BJ (cell line): ENCODE measurements at regions not wholly inside any gene's neighbourhood (a gene's known extent, or its start where the extent isn't known, plus 50 kb on each side); places are given as distances from the start of the nearest gene placed in this dataset.

Source experiments
- CTCF ChIA-PET: fragments of 350-600 bp; formaldehyde crosslinking; extraction: SDS; loops from one replicate; lab custom pipeline; 2021; ENCODE audit warnings: antibody characterized with exemption, inconsistent platforms; lab: Yijun Ruan, JAX
- POLR2A ChIA-PET: fragments of 300-600 bp; sonication (Branson Sonifier 250); formaldehyde crosslinking; extraction: SDS; loops from one replicate; lab custom pipeline; 2021; ENCODE audit warnings: antibody characterized with exemption; lab: Charles Lee
- DNase-seq: peaks from one replicate; pipeline ENCODE4 v3.0.0-alpha.2; 2011; ENCODE audit warnings: low read depth
- H3K27me3 ChIP-seq: 2 replicates; pipeline ENCODE4 v1.6.0; 2011; ENCODE audit warnings: low read length; ENCODE audit not compliant: control insufficient read depth, insufficient read depth
- H3K36me3 ChIP-seq: 2 replicates; pipeline ENCODE4 v1.5.1; 2011; ENCODE audit warnings: low read length; ENCODE audit not compliant: control insufficient read depth, insufficient read depth
- H3K4me3 ChIP-seq: 2 replicates; pipeline ENCODE4 v1.5.1; 2011; ENCODE audit warnings: low read depth, mild to moderate bottlenecking, control low read depth, low read length
- TF ChIP-seq, protein P1 (sequence below): IDR thresholded peaks from 2 replicates; pipeline ENCODE4 v1.5.1; 2011; ENCODE audit warnings: low read depth, mild to moderate bottlenecking, control low read depth, inconsistent platforms, low read length, moderate library complexity; ENCODE audit not compliant: insufficient read depth

DNA sequence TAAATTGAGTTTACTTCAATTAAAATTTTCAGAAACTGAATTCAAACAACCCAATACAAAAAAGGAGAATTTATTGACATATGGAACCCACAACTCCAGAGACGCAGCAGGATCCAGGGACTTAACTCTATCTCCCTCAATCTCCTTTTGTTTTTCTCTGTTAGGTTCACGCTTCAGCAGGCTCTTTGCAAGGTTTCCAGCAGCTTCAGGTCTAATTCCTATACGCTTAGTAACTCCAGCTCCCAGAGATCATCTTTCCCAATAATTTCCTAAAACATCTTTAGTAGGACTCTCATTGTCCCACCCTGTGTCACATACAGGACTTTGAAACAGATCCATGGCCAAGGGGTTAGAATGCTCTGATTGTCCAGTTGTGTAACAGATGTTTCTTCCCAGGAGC lies 175.2 kb downstream of the RMST start:
- no peaks in the 10 kb centered on the region for H3K27me3 ChIP-seq
- no peak overlapping the region for H3K4me3 ChIP-seq
- CTCF ChIA-PET, result no interaction called here
- H3K36me3 ChIP-seq, result no peaks in the 10 kb centered on the region
- TF ChIP-seq, protein P1, sequence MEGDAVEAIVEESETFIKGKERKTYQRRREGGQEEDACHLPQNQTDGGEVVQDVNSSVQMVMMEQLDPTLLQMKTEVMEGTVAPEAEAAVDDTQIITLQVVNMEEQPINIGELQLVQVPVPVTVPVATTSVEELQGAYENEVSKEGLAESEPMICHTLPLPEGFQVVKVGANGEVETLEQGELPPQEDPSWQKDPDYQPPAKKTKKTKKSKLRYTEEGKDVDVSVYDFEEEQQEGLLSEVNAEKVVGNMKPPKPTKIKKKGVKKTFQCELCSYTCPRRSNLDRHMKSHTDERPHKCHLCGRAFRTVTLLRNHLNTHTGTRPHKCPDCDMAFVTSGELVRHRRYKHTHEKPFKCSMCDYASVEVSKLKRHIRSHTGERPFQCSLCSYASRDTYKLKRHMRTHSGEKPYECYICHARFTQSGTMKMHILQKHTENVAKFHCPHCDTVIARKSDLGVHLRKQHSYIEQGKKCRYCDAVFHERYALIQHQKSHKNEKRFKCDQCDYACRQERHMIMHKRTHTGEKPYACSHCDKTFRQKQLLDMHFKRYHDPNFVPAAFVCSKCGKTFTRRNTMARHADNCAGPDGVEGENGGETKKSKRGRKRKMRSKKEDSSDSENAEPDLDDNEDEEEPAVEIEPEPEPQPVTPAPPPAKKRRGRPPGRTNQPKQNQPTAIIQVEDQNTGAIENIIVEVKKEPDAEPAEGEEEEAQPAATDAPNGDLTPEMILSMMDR, result no peak
- POLR2A ChIA-PET, result no interaction called here
- DNase-seq, result no peak

DNA sequence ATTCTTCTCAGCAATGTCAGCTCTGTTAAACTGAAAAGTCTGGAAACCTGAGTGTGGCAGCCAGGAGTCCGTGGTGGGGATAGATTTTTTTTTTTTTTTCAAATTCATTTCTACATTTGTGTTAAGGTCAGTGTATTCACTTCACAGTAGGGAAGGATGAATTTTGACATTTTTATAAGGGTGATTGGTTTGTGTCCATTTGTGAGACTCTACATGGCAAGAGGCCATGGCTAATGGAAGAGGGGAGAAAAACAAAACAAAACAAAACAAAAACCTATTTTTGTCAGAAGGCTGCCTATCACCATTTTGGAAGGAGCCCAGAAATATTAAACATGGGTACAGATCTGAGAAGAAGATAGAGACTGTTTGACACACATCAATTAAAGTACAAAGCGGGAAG lies 176.1 kb downstream of the RMST start:
- CTCF ChIA-PET, result interaction anchor here (0.6 kb wide), 1 partner anchor 34 kb away, joined by 3 read pairs; no protein-coding TSS in a partner anchor
- POLR2A ChIA-PET, result no interaction called here
- H3K36me3 ChIP-seq, result no peaks in the 10 kb centered on the region
- TF ChIP-seq, protein P1, result no peak
- no peak for DNase-seq
- H3K4me3 ChIP-seq, result no peak overlapping the region
- no peaks in the 10 kb centered on the region for H3K27me3 ChIP-seq

DNA sequence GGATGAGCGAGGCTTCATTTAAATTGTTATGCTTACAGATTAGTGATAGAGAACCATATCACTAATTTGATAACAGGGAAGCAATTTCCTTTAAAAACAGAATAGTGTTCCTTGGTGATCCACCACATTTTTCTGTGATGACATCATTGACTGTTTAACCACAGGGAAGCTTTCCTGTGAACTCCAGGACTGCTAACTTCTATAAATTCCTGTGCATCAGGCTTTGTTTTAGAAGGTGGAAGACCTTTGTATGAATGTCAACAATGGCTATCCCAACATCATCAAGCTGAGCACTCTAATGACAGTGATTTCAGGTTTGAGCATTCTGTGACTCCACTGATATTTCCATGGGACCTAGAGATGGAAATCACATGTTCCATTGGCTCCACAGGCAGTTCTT lies 177.1 kb downstream of the RMST start:
- TF ChIP-seq, protein P1, result no peak
- POLR2A ChIA-PET, result no interaction called here
- Histone ChIP-seq H3K27me3 (no peaks in the 10 kb centered on the region), H3K36me3 (no peaks in the 10 kb centered on the region), H3K4me3 (no peak overlapping the region)
- CTCF ChIA-PET, result no interaction called here
- DNase-seq, result no peak

DNA sequence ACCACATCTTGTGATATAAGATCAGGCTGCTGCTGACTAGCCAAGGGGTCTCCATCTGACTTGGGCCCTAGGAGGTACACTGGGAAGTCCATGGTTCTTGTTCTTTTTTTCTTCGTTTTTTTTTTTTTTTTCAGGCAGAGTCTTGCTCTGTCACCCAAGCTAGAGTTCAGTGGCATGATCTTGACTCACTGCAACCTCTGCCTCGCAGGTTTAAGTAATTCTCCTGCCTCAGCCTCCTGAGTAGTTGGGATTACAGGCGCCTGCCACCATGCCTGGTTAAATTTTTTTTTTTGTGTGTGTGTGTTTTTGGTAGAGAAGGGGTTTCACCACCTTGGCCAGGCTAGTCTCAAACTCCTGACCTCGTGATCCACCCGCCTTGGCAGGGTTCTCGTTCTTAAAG lies 178.2 kb downstream of the RMST start:
- TF ChIP-seq, protein P1, result no peak
- Histone ChIP-seq H3K36me3 (no peaks in the 10 kb centered on the region), H3K27me3 (no peaks in the 10 kb centered on the region), H3K4me3 (no peak overlapping the region)
- CTCF ChIA-PET, result no interaction called here
- DNase-seq, result no peak
- POLR2A ChIA-PET, result no interaction called here

DNA sequence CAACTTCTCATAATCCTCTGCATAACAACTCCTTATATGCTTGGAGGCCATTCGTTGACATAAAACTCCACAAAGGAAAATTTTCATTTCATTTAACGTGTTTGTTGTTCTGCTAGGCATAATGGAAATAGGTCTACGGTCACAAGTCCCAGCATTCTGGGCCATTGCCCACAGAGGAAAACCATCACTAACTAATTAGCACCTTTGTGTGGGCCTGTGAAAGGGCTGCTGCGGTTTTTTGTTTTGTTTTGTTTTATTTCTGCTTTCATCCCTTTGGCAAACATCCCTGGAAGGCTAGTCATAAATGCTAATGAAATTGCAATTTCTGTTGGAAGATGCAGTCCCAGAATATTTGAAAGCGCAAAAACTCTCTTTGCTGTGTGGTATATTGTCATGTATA lies 180.3 kb downstream of the RMST start:
- Histone ChIP-seq H3K4me3 (no peak overlapping the region), H3K27me3 (no peaks in the 10 kb centered on the region), H3K36me3 (no peaks in the 10 kb centered on the region)
- ChIA-PET CTCF (interaction anchor here (0.6 kb wide), 1 partner anchor 19 kb away, joined by 4 read pairs; no protein-coding TSS in a partner anchor), POLR2A (no interaction called here)
- TF ChIP-seq, protein P1, result no peak
- DNase-seq, result no peak
